ENCODE measurements at regions not wholly inside any gene's neighbourhood (a gene's known extent, or its start where the extent isn't known, plus 50 kb on each side); places are given as distances from the start of the nearest gene placed in this dataset.

DNA sequence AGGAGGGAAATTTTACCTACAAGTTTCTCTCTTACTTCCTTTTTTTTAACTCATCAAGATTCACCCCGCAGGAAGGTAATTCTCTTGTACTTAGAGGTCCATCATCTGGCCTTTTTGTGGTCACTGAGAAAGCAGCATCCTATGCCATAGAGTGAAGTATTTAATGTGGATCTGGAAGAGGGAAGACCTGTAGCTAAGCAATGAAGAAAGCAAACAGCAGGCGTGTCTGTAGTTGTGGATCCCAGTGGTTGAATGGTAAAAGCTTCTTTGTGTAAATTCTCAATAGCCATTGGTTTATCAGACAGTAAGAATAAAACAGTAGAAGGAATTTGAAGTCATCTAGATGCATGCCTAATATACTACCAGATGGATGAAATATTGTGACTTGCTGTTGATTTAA, 196.4 kb downstream of the ANKRD7 start:
- TF ChIP-seq ZFP30 (CRISPR knock-in tag; IDR thresholded peaks at IDR 0.05) = no peak
- no peak for TF ChIP-seq ZNF8 (CRISPR knock-in tag; IDR thresholded peaks at IDR 0.05)
- no peak for TF ChIP-seq CREB5 (CRISPR knock-in tag; IDR thresholded peaks at IDR 0.05; ENCODE audit: low read depth)
- TF ChIP-seq GLIS3 (CRISPR knock-in tag; IDR thresholded peaks at IDR 0.05) = no peak
- TF ChIP-seq ZFP3 (CRISPR knock-in tag; IDR thresholded peaks at IDR 0.05) = no peak
- TF ChIP-seq, protein P1, sequence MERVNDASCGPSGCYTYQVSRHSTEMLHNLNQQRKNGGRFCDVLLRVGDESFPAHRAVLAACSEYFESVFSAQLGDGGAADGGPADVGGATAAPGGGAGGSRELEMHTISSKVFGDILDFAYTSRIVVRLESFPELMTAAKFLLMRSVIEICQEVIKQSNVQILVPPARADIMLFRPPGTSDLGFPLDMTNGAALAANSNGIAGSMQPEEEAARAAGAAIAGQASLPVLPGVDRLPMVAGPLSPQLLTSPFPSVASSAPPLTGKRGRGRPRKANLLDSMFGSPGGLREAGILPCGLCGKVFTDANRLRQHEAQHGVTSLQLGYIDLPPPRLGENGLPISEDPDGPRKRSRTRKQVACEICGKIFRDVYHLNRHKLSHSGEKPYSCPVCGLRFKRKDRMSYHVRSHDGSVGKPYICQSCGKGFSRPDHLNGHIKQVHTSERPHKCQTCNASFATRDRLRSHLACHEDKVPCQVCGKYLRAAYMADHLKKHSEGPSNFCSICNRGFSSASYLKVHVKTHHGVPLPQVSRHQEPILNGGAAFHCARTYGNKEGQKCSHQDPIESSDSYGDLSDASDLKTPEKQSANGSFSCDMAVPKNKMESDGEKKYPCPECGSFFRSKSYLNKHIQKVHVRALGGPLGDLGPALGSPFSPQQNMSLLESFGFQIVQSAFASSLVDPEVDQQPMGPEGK (CRISPR knock-in tag; IDR thresholded peaks at IDR 0.05; ENCODE audit: borderline replicate concordance) = no peak
- no peak for TF ChIP-seq ZC3H10 (CRISPR knock-in tag; IDR thresholded peaks at IDR 0.05)
- no peak for TF ChIP-seq POU6F1 (CRISPR knock-in tag; IDR thresholded peaks at IDR 0.05; ENCODE audit: borderline replicate concordance, low read depth)

Measured in SK-N-SH treated with all-trans-retinoic acid at 6 μM for 48 hours (cell line).